ENCODE measurements at regions not wholly inside any gene's neighbourhood (a gene's known extent, or its start where the extent isn't known, plus 50 kb on each side); places are given as distances from the start of the nearest gene placed in this dataset.
"Not testable (repeated sequence)": the region's sequence is repeated elsewhere in the genome, so short reads cannot be mapped to it uniquely, and the experiment has no call there.

DNA sequence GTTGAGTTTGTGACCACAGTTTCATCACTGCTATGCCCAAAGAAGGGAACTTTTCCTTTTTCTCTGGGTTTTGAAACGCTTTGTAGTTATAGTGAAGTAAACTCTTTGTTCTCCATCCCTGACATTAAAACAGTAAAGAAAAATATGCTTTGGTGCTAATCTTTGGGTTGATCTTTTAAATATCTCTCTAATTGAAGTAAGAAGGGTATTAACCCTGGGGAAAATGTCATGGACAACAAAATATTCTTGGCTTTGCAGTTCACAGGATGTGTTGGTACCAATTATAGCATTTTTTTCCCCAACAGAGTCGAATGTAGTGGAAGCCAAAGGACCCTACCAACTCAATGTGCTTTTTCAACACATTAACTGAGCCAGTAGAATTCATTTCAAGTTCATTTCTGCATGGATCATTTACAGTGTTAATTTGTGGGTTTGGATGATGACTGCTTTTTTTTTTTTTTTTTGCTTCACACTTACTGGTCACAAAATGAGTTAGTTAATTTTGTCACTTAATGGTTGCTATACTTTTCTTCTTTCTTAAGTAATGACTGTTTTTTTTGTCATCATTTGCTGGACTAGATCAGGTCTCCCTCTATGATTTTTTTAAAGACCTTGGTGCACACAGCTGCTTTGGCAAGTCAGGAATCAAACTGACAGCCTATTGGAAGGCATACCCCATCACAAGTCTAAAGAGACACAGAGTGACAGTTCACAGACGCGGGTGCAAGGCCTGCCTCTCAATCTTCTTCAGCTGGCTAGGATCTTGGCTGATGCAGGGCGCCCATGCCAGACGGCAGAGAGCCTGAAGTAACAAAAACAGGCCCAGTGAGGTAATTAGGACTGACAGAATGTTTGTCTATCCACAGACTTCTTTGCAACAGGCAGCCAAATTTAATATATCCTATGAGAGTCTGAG is 98.8 kb upstream of the MMADHC start:
- DNase-seq, result peak; percentile 27

GRCh38 chr2:149685401-149685800 is 97.8 kb upstream of the MMADHC start:
- DNase-seq, result not testable (repeated sequence)

DNA sequence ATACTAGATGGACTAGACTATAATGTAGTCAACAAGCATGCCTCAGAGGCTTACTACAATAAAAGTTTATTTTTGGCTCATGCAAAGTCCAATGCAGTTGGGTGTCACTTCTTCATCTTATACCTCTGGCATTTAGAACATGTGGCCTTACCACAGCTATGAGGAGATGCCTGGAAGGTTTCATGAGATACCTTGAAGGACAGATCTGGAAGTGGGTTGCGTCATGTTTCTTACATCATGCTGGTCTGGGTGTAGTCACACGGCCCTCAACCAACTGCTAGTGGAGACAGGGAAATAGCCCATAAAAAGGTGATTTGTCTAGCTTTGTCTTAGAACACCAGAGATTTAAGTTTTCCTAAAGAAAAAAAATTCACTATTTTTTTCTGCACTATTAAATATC is 91.7 kb upstream of the MMADHC start:
- no peak for DNase-seq

DNA sequence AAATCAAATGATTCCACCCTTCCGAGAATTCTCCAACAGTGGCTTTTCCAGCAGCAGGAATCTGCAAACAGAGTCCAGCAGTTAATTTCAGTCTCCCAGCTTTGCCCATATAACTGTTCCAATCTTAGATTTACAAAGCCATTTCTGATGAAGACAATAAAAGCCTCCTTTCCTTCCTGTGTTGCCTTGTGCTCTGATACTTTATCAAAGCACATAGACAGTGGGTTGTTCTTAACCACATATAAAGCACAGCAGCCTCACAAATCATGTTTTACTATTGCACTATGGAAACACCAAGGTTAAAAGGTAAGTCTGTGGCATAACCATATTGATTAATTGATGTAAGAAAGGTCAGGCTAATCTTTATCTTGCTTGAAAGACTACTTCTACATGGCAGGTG is 89.8 kb upstream of the MMADHC start:
- no peak for DNase-seq

DNA sequence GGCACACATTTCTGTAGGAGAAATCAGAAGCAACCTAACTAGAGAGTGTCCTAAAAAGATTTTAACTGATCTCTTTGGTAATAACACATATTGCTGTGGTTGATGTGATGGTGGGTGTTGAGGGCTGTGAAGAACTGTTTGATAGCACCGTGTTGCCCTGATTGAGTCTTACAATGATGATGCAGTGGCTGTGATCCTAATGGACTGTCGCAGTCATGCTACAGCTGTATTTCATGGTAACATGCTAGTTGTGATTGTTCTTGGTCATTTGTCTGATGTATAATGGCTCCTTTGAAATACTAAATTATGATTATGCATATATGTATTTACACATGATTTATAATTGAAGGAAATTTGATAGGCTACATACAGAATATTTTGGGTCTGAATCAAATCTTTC is 82.5 kb upstream of the MMADHC start:
- DNase-seq, result no peak

DNA sequence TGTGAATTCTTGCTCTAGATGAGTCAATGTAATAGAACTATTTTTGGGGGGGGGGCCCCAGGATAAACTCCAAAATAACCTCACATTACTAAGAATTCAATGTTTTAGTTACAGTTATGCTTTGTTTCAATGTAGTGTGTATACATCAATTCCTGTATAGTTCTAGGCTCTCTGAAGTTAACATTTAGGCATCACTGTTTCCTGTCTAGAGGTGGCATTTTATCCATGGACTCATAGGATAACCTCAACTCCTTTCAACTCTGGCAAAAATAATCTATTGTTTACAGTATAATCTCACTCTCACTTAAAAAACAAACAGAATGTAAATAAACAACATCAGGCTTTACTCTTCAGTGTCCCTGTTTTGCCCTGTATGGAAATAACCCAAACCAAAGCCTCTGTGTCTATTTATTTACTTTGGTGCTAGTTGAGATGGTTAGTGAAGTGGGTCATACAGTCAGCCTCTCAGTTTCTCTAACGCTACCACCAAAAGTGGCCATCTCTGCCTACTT is 79.3 kb upstream of the MMADHC start:
- no peak for DNase-seq

GRCh38 chr2:149664896-149665295 is 77.3 kb upstream of the MMADHC start:
- no peak for DNase-seq

GRCh38 chr2:149662556-149662955 is 75.0 kb upstream of the MMADHC start:
- no peak for DNase-seq

- DNase-seq, result no peak
Observed at GRCh38 chr2:149661844-149662243, 74.3 kb upstream of the MMADHC start.

DNA sequence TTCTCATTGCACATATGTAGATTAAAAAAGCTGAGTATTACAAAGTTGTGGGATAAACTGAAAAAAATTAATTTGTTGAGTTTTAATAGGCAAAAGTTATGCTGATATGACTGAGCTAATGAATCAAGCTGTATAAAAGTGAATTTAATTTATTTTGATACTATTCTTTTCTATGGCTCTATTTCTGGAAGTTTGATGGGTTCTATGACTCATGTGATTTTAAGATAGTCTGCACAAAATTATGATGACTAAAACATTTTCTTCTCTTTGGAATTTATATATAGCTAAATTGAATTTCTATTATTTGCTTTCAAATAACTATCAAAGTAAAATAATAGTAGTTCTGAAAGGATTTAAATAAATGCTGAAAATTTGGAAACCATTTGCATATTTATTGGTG is 71.0 kb upstream of the MMADHC start:
- DNase-seq, result no peak

- no peak for DNase-seq
Observed at GRCh38 chr2:149657401-149658040, 69.9 kb upstream of the MMADHC start.

DNA sequence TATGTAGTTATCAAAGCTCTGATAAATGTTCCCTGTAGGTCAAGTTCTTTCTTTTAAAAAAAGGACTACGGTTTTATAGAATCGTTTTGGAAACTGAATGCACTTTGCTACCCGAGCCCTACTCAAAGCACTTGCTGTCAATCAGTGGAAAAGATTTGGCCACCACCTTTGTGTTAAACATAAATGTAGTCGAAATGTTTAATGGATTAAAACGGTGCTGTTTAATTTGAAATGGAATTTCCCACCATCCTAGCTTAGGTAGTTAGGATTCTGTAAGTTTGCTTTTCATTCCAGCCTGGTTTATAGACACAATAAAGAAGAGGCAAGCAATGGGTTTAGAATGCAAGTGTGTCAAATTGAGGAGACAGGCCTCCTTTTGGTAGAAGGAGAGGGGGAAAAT is 69.4 kb upstream of the MMADHC start:
- DNase-seq, result no peak

GRCh38 chr2:149653831-149654445 is 66.4 kb upstream of the MMADHC start:
- DNase-seq, result no peak

DNA sequence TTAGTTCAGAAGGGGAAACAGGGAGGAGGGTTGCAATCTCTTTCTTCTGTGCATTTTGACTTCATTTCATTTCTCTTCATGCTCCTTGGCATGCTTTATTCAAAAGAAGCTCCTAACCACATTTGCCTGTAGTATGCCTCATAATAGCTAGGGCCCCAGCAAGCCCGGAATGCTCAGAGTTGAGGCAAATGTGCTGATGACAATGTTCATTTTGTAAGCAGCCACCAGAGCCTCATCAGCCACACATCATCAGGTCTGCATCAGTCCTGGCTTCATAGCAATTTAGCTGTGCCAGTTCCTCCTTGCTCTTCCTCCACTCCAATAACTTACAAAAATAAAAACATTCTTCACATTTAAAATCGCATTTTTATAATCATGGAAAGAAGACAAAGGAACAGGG is 65.4 kb upstream of the MMADHC start:
- no peak for DNase-seq

- DNase-seq, result no peak
Observed at GRCh38 chr2:149652526-149652925, 65.0 kb upstream of the MMADHC start.

GRCh38 chr2:149651229-149651628 is 63.7 kb upstream of the MMADHC start:
- no peak for DNase-seq

DNA sequence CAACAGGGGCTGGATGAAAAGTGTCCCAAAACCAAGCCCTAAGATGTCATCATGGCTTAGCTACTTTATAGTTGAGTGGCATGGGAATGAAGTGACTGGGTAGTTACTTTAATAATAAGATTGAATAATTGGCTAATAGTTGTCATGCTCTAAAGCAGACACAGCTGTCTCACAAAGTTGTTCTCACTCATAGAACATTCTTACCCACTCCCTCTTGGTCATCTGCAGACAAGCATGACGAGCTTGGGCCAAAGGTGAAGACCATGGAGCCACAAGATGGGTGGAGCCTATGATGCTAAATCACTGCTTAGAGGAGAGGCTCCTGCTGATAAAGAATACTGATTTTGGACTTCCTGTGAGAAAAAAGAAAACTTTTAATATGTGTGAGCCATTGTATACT is 62.4 kb upstream of the MMADHC start:
- no peak for DNase-seq

DNA sequence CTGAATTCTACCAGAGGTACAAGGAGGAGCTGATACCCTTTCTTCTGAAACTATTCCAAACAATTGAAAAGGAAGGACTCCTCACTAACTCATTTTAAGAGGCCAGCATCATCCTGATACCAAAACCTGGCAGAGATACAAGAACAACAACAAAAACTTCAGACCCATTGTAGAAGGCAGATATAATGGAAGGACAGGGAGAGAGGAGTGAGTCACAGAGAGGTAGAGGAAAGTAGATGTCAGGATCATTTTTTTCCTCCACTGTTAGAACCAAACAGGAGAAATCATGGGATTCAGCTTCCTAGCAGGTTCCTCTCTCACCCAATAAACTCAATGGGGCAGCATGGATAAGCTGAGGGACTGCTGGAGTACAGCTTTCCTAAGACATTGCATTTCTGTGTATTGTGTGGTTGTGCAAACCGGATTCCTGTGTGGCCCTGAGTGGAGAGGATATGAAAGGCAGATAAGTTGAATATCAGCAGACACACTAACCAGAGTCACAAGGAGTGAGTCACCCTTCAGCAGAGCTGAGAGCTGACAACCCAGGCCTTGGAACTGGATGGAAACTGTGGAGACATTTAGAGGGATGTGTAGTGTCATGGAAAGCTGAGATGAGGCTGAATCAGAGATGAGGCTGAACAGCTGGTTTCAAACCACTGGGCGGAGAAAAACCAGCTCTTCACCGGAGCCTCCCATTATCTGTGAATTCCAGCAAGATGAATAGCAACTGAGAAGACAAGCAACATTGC is 60.9 kb upstream of the MMADHC start:
- DNase-seq, result no peak

DNA sequence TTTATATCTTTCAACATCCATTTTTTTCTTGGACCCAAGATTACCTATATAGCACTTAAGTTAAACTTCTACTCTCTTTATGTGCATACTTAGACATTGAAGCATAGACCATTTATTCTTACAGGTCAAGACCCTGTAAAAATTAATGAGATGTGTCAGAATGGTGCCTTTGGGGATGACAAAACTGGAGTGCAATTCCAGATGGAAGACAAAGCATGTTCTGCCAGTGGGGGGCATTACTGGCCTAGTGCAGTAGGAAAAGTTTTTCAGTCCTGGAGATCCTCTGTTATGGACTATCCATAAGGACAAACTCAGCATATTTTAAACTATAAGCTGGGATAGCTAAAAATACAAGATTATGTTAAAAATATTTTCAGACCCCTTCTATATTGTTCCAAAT is 57.8 kb upstream of the MMADHC start:
- DNase-seq, result no peak
